H1 (cell line): ENCODE measurements at regions not wholly inside any gene's neighbourhood (a gene's known extent, or its start where the extent isn't known, plus 50 kb on each side); places are given as distances from the start of the nearest gene placed in this dataset.

Experiments
- RAD21 ChIP-seq, 2 experiments: IDR thresholded peaks in 1 of 2; conservative IDR thresholded peaks in 1 of 2; 2 replicates each; pipeline ENCODE4 v1.6.1; 2011; ENCODE audit warnings: low read depth in 2 of 2, low read length in 2 of 2, improper control_type of control experiment in 1 of 2, inconsistent platforms in 1 of 2, mild to moderate bottlenecking in 1 of 2, moderate library complexity in 1 of 2

DNA sequence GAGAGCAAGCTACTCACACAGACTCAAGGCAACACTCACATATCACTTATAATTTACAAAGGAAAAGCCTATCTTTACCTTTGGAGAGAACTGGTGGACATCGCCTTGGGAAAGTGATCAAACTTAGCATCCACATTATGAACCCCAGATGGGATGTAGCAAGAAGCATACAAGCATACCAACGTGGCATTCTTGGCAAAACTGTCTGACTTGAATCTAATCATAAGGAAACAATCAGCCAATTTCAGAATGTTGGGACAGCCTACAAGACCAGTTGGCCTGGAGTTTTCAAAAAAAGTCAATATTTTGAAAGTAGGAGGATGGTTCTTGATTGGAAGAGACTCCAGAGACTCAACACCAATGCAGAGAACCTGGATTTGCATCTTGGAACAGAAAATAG, 79.1 kb upstream of the PMAIP1 start (continued):
- no peak for TF ChIP-seq RAD21 (IDR thresholded peaks at IDR 0.05 in 1 of 2, conservative IDR thresholded peaks at IDR 0.05 in 1 of 2; ENCODE audit: low read depth in 2 of 2, low read length in 2 of 2)
- TF ChIP-seq, all 59 proteins: peak for 0
